ENCODE measurements at regions not wholly inside any gene's neighbourhood (a gene's known extent, or its start where the extent isn't known, plus 50 kb on each side); places are given as distances from the start of the nearest gene placed in this dataset.
A peak's percentile ranks its signal among the peaks of the same experiment; 100 is the strongest.

GRCh38 chr3:177978946-177979345, 557.3 kb upstream of the KCNMB2 start:
- ATAC-seq (no peak), DNase-seq (peak in 1 of 4 donors; percentile 23)
- H3K4me3 ChIP-seq: no peak overlapping the region
- H3K36me3 ChIP-seq: no peaks in the 10 kb centered on the region
- H3K9me3 ChIP-seq: no peaks in the 10 kb centered on the region
- TF ChIP-seq, protein P1, sequence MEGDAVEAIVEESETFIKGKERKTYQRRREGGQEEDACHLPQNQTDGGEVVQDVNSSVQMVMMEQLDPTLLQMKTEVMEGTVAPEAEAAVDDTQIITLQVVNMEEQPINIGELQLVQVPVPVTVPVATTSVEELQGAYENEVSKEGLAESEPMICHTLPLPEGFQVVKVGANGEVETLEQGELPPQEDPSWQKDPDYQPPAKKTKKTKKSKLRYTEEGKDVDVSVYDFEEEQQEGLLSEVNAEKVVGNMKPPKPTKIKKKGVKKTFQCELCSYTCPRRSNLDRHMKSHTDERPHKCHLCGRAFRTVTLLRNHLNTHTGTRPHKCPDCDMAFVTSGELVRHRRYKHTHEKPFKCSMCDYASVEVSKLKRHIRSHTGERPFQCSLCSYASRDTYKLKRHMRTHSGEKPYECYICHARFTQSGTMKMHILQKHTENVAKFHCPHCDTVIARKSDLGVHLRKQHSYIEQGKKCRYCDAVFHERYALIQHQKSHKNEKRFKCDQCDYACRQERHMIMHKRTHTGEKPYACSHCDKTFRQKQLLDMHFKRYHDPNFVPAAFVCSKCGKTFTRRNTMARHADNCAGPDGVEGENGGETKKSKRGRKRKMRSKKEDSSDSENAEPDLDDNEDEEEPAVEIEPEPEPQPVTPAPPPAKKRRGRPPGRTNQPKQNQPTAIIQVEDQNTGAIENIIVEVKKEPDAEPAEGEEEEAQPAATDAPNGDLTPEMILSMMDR (IDR thresholded peaks at IDR 0.05): no peak
- intact Hi-C loops (cut with DNase I): no loop called here
- no peaks in the 10 kb centered on the region for H3K27me3 ChIP-seq
- no peaks in the 10 kb centered on the region for H3K4me1 ChIP-seq
- no peak overlapping the region for H3K27ac ChIP-seq

GRCh38 chr3:177979703-177980102, 556.5 kb upstream of the KCNMB2 start:
- Histone ChIP-seq H3K27ac (no peak overlapping the region), H3K27me3 (no peaks in the 10 kb centered on the region), H3K9me3 (no peaks in the 10 kb centered on the region), H3K4me3 (no peak overlapping the region), H3K36me3 (no peaks in the 10 kb centered on the region), H3K4me1 (no peaks in the 10 kb centered on the region)
- intact Hi-C loops (cut with DNase I): no loop called here
- ATAC-seq: no peak
- no peak for DNase-seq
- TF ChIP-seq, protein P1 (IDR thresholded peaks at IDR 0.05): no peak

DNA sequence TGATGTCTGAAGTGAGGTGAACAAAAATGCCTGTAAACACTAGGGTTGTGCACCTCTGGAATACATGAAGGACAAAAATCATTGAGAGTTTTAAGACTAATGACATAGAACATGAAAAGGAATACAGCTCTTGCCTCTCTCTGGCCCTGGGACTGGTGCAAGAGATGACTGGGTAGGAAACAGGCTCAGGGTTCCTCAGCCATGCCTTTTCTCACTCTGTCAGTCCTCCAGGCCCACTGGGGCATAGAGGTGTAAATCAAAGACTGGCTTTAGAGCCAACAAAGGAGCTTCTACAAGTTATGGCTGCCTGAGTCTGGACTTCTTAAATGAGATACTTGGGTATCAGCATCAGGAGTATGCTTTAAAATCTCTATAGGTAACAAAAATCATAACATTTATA, 554.7 kb upstream of the KCNMB2 start:
- intact Hi-C loops (cut with DNase I): no loop called here
- Histone ChIP-seq H3K4me1 (no peaks in the 10 kb centered on the region), H3K27me3 (no peaks in the 10 kb centered on the region), H3K9me3 (no peaks in the 10 kb centered on the region), H3K36me3 (no peaks in the 10 kb centered on the region), H3K4me3 (no peak overlapping the region), H3K27ac (no peak overlapping the region)
- TF ChIP-seq, protein P1 (IDR thresholded peaks at IDR 0.05): no peak
- no peak for ATAC-seq
- no peak for DNase-seq

GRCh38 chr3:177982034-177982433, 554.2 kb upstream of the KCNMB2 start:
- H3K4me1 ChIP-seq: no peaks in the 10 kb centered on the region
- TF ChIP-seq, protein P1 (IDR thresholded peaks at IDR 0.05): no peak
- no peak overlapping the region for H3K4me3 ChIP-seq
- H3K27ac ChIP-seq: no peak overlapping the region
- no peaks in the 10 kb centered on the region for H3K9me3 ChIP-seq
- H3K36me3 ChIP-seq: no peaks in the 10 kb centered on the region
- intact Hi-C loops (cut with DNase I): no loop called here
- no peaks in the 10 kb centered on the region for H3K27me3 ChIP-seq
- no peak for ATAC-seq
- no peak for DNase-seq

GRCh38 chr3:177983320-177983719, 552.9 kb upstream of the KCNMB2 start:
- ATAC-seq (no peak), DNase-seq (no peak)
- no peaks in the 10 kb centered on the region for H3K27me3 ChIP-seq
- H3K9me3 ChIP-seq: no peaks in the 10 kb centered on the region
- H3K4me1 ChIP-seq: no peaks in the 10 kb centered on the region
- no peaks in the 10 kb centered on the region for H3K36me3 ChIP-seq
- H3K27ac ChIP-seq: no peak overlapping the region
- TF ChIP-seq, protein P1 (IDR thresholded peaks at IDR 0.05): no peak
- no peak overlapping the region for H3K4me3 ChIP-seq
- intact Hi-C loops (cut with DNase I): no loop called here
